Keratinocyte (primary cell): ENCODE measurements at regions not wholly inside any gene's neighbourhood (a gene's known extent, or its start where the extent isn't known, plus 50 kb on each side); places are given as distances from the start of the nearest gene placed in this dataset.

ENCODE experiments used
- DNase-seq: peaks from one replicate; pipeline ENCODE4 v3.0.0-alpha.2; 2011; ENCODE audit warnings: low read depth, missing footprints, low spot score
- FAIRE-seq: peaks from 2 replicates; lab custom pipeline; 2011; peaks lifted over from hg19 to GRCh38; lab: Jason Lieb, UNC
- H2AFZ ChIP-seq: 2 replicates; pipeline ENCODE4 v1.6.0; 2012; ENCODE audit warnings: low read length, control low read depth, inconsistent platforms; ENCODE audit not compliant: control insufficient read depth
- H3K27ac ChIP-seq: 2 replicates; pipeline ENCODE4 v1.5.1; 2011; ENCODE audit warnings: low read length; ENCODE audit not compliant: control insufficient read depth, insufficient read depth
- H3K27me3 ChIP-seq: 3 replicates; pipeline ENCODE4 v1.6.0; 2011; ENCODE audit warnings: low read length; ENCODE audit not compliant: control insufficient read depth, insufficient read depth; ENCODE audit errors: extremely low read depth
- H3K36me3 ChIP-seq, 2 experiments: 2 replicates in 1 of 2; 3 replicates in 1 of 2; pipeline ENCODE4 v1.5.1; 2011; ENCODE audit warnings: low read length in 2 of 2, mild to moderate bottlenecking in 1 of 2; ENCODE audit not compliant: control insufficient read depth in 2 of 2, insufficient read depth in 2 of 2; ENCODE audit errors: extremely low read depth in 1 of 2
- H3K4me1 ChIP-seq: 3 replicates; pipeline ENCODE4 v1.5.1; 2011; ENCODE audit warnings: low read length; ENCODE audit not compliant: control insufficient read depth, insufficient read depth; ENCODE audit errors: extremely low read depth
- H3K4me2 ChIP-seq: 3 replicates; pipeline ENCODE4 v1.6.0; 2011; ENCODE audit warnings: low read depth, low read length; ENCODE audit not compliant: control insufficient read depth, insufficient read depth; ENCODE audit errors: extremely low read depth
- H3K4me3 ChIP-seq, 3 experiments: fragments of 200-600 bp in 1 of 3; sonication (generic) in 1 of 3; 2 replicates in 2 of 3; 3 replicates in 1 of 3; pipeline ENCODE4 v1.5.1; 2011 to 2016; ENCODE audit warnings: low read length in 3 of 3, mild to moderate bottlenecking in 3 of 3, control low read depth in 2 of 3, inconsistent platforms in 1 of 3, low read depth in 1 of 3, mixed read lengths in 1 of 3, mixed run types in 1 of 3, moderate library complexity in 1 of 3; ENCODE audit not compliant: control insufficient read depth in 2 of 3, insufficient read depth in 2 of 3; ENCODE audit errors: extremely low read depth in 1 of 3
- H3K79me2 ChIP-seq: 2 replicates; pipeline ENCODE4 v1.6.0; 2012; ENCODE audit warnings: low read length; ENCODE audit not compliant: control insufficient read depth, insufficient read depth
- H3K9ac ChIP-seq: 3 replicates; pipeline ENCODE4 v1.6.0; 2011; ENCODE audit warnings: low read length; ENCODE audit not compliant: control insufficient read depth, insufficient read depth; ENCODE audit errors: extremely low read depth
- H3K9me1 ChIP-seq: 3 replicates; pipeline ENCODE4 v1.6.0; 2011; ENCODE audit warnings: low read length; ENCODE audit not compliant: control insufficient read depth, insufficient read depth; ENCODE audit errors: extremely low read depth
- H3K9me3 ChIP-seq: 2 replicates; pipeline ENCODE4 v1.5.1; 2012; ENCODE audit warnings: low read depth, low read length; ENCODE audit not compliant: control insufficient read depth
- H4K20me1 ChIP-seq: 3 replicates; pipeline ENCODE4 v1.6.0; 2011; ENCODE audit warnings: low read length; ENCODE audit not compliant: control insufficient read depth, insufficient read depth; ENCODE audit errors: extremely low read depth
- EZH2 ChIP-seq: IDR thresholded peaks from one replicate; pipeline ENCODE4 v1.6.1; 2012; ENCODE audit warnings: inconsistent platforms, mild to moderate bottlenecking, low read length, moderate library complexity
- dilution Hi-C: fragments of 300-500 bp; cut with MboI; formaldehyde crosslinking; loops from one replicate; pipeline ENCODE4 v1.7.0; 2020; ENCODE audit warnings: low sequenced_read_pairs; ENCODE audit not compliant: extremely low pct_ligation_motif_present
- small RNA-seq, 3 experiments: library from RNA; depleted of rRNA; stranded (forward); fragments of <200 nt; gene quantifications; one replicate each; pipeline ENCODE3, GENCODE V24; 2012; ENCODE audit warnings: low read depth in 3 of 3, low replicate concordance in 1 of 3; ENCODE audit not compliant: insufficient read length in 3 of 3
- TF ChIP-seq, protein P1 (sequence below), 3 experiments: IDR thresholded peaks in 1 of 3; conservative IDR thresholded peaks in 1 of 3; optimal IDR thresholded peaks in 1 of 3; 2 replicates in 2 of 3; 3 replicates in 1 of 3; pipeline versions ENCODE3 to v1.5.1; 2011; ENCODE audit warnings: low read length in 3 of 3, mild to moderate bottlenecking in 3 of 3, moderate library complexity in 2 of 3, control low read depth in 1 of 3, inconsistent platforms in 1 of 3; ENCODE audit not compliant: insufficient read depth in 2 of 3; ENCODE audit errors: extremely low read depth in 1 of 3

GRCh38 chr6:96470296-96470695, 51.3 kb upstream of the UFL1 start:
- Histone ChIP-seq H3K79me2 (no peaks in the 10 kb centered on the region), H3K4me2 (no peak overlapping the region), H3K9me3 (no peaks in the 10 kb centered on the region), H2AFZ (no peak overlapping the region), H3K27ac (no peak overlapping the region), H3K4me3 (no peak overlapping the region), H3K9ac (no peak overlapping the region), H3K4me1 (no peaks in the 10 kb centered on the region), H4K20me1 (no peaks in the 10 kb centered on the region), H3K9me1 (no peaks in the 10 kb centered on the region), H3K27me3 (no peaks in the 10 kb centered on the region), H3K36me3 (no peaks in the 10 kb centered on the region)
- dilution Hi-C loops, result no loop called here
- DNase-seq (no peak), FAIRE-seq (no peak)
- TF ChIP-seq, protein P1, sequence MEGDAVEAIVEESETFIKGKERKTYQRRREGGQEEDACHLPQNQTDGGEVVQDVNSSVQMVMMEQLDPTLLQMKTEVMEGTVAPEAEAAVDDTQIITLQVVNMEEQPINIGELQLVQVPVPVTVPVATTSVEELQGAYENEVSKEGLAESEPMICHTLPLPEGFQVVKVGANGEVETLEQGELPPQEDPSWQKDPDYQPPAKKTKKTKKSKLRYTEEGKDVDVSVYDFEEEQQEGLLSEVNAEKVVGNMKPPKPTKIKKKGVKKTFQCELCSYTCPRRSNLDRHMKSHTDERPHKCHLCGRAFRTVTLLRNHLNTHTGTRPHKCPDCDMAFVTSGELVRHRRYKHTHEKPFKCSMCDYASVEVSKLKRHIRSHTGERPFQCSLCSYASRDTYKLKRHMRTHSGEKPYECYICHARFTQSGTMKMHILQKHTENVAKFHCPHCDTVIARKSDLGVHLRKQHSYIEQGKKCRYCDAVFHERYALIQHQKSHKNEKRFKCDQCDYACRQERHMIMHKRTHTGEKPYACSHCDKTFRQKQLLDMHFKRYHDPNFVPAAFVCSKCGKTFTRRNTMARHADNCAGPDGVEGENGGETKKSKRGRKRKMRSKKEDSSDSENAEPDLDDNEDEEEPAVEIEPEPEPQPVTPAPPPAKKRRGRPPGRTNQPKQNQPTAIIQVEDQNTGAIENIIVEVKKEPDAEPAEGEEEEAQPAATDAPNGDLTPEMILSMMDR (optimal IDR thresholded peaks at IDR 0.05 in 1 of 3, IDR thresholded peaks at IDR 0.05 in 1 of 3, conservative IDR thresholded peaks at IDR 0.05 in 1 of 3; ENCODE audit: extremely low read depth in 1 of 3, insufficient read depth in 2 of 3, low read length in 3 of 3), result no peak
- TF ChIP-seq EZH2, result no peak

Small RNA genes lying in the stretch of these regions (small RNA-seq; reads per million reads assigned to genes)
- 0 reads per million in 3 experiments for gene RN7SL797P
